Mesendoderm (in vitro differentiated cells): ENCODE measurements at regions not wholly inside any gene's neighbourhood (a gene's known extent, or its start where the extent isn't known, plus 50 kb on each side); places are given as distances from the start of the nearest gene placed in this dataset.
"Not testable (repeated sequence)": the region's sequence is repeated elsewhere in the genome, so short reads cannot be mapped to it uniquely, and the experiment has no call there.

ENCODE experiments used
- DNase-seq: peaks from one replicate; pipeline ENCODE4 v3.0.0; 2013
- H2AK5ac ChIP-seq: 2 replicates; pipeline ENCODE4 v1.6.1; 2013; ENCODE audit warnings: low read length, inconsistent platforms
- H2BK120ac ChIP-seq: 2 replicates; pipeline ENCODE4 v1.6.1; 2013; ENCODE audit warnings: low read depth, mild to moderate bottlenecking, low read length, moderate library complexity, mixed read lengths
- H2BK15ac ChIP-seq: replicated peaks from 2 replicates; pipeline ENCODE4 v1.6.1; 2013; ENCODE audit warnings: low read depth, mild to moderate bottlenecking, moderate library complexity
- H2BK5ac ChIP-seq: 2 replicates; pipeline ENCODE4 v1.6.1; 2013; ENCODE audit warnings: low read length, inconsistent platforms
- H3K18ac ChIP-seq: 2 replicates; pipeline ENCODE4 v1.6.1; 2013; ENCODE audit warnings: mild to moderate bottlenecking, low read length, mixed read lengths
- H3K23ac ChIP-seq: one replicate; pipeline ENCODE4 v1.6.1; 2013; ENCODE audit warnings: low read length
- H3K27ac ChIP-seq: 2 replicates; pipeline ENCODE4 v1.5.1; 2013; ENCODE audit warnings: low read depth, mild to moderate bottlenecking, inconsistent platforms, low read length, moderate library complexity
- H3K27me3 ChIP-seq: 2 replicates; pipeline ENCODE4 v1.6.1; 2013; ENCODE audit warnings: low read length, control low read depth, mild to moderate bottlenecking, inconsistent platforms; ENCODE audit not compliant: insufficient read depth, poor library complexity
- H3K36me3 ChIP-seq: 2 replicates; pipeline ENCODE4 v1.6.1; 2013; ENCODE audit warnings: low read length, inconsistent platforms; ENCODE audit not compliant: control insufficient read depth, insufficient read depth
- H3K4ac ChIP-seq: one replicate; pipeline ENCODE4 v1.6.1; 2013; ENCODE audit warnings: low read depth, mild to moderate bottlenecking, low read length, moderate library complexity
- H3K4me1 ChIP-seq: 2 replicates; pipeline ENCODE4 v1.6.1; 2013; ENCODE audit warnings: low read depth, low read length, inconsistent platforms; ENCODE audit not compliant: control insufficient read depth
- H3K4me2 ChIP-seq: 2 replicates; pipeline ENCODE4 v1.6.1; 2013; ENCODE audit warnings: low read length
- H3K4me3 ChIP-seq: 2 replicates; pipeline ENCODE4 v1.5.1; 2013; ENCODE audit warnings: mild to moderate bottlenecking, low read length
- H3K56ac ChIP-seq: one replicate; pipeline ENCODE4 v1.6.1; 2013; ENCODE audit warnings: low read length
- H3K79me1 ChIP-seq: 2 replicates; pipeline ENCODE4 v1.6.1; 2013; ENCODE audit warnings: low read length, inconsistent platforms
- H3K79me2 ChIP-seq: 2 replicates; pipeline ENCODE4 v1.6.1; 2013; ENCODE audit warnings: mild to moderate bottlenecking, low read length; ENCODE audit not compliant: control insufficient read depth, insufficient read depth
- H3K9ac ChIP-seq: 2 replicates; pipeline ENCODE4 v1.6.1; 2013; ENCODE audit warnings: low read length, inconsistent platforms
- H4K5ac ChIP-seq: one replicate; pipeline ENCODE4 v1.6.1; 2013; ENCODE audit warnings: low read length
- H4K8ac ChIP-seq: one replicate; pipeline ENCODE4 v1.6.1; 2013; ENCODE audit warnings: low read depth, mild to moderate bottlenecking, control low read depth, low read length, moderate library complexity
- WGBS: extraction: QIAGEN DNeasy Blood & Tissue Kit; methylation state at CpG from one replicate; pipeline ENCODE4 v1.1.7; 2013; ENCODE audit warnings: low lambda C conversion rate, missing lambda C conversion rate; ENCODE audit not compliant: insufficient coverage; ENCODE audit errors: extremely low coverage; 5-methylcytosine and 5-hydroxymethylcytosine counted together

GRCh38 chr2:7639476-7639875 lies 722.3 kb downstream of the RNF144A start:
- H3K4ac ChIP-seq, result no peak overlapping the region
- H3K79me2 ChIP-seq, result no peaks in the 10 kb centered on the region
- no peak overlapping the region for H3K23ac ChIP-seq
- H4K5ac ChIP-seq, result no peak overlapping the region
- no peak overlapping the region for H3K18ac ChIP-seq
- no CpG with 5 or more reads among the region's 1 CpG for WGBS
- H2BK15ac ChIP-seq, result no peak overlapping the region
- H3K4me1 ChIP-seq, result no peaks in the 10 kb centered on the region
- H2BK5ac ChIP-seq, result no peak overlapping the region
- H3K79me1 ChIP-seq, result no peaks in the 10 kb centered on the region
- no peak overlapping the region for H2AK5ac ChIP-seq
- no peak overlapping the region for H2BK120ac ChIP-seq
- no peak overlapping the region for H3K27ac ChIP-seq
- H3K36me3 ChIP-seq, result no peaks in the 10 kb centered on the region
- H3K56ac ChIP-seq, result no peak overlapping the region
- DNase-seq, result no peak
- no peak overlapping the region for H4K8ac ChIP-seq
- no peak overlapping the region for H3K4me3 ChIP-seq
- H3K4me2 ChIP-seq, result no peak overlapping the region
- no peak overlapping the region for H3K9ac ChIP-seq
- no peaks in the 10 kb centered on the region for H3K27me3 ChIP-seq

- H3K4me2 ChIP-seq, H2BK120ac ChIP-seq, H3K27me3 ChIP-seq, H3K27ac ChIP-seq, H3K4ac ChIP-seq, H3K36me3 ChIP-seq, H3K4me1 ChIP-seq, H3K4me3 ChIP-seq, H4K5ac ChIP-seq, H3K79me1 ChIP-seq, H3K56ac ChIP-seq, H2AK5ac ChIP-seq, H4K8ac ChIP-seq, H2BK15ac ChIP-seq, H3K9ac ChIP-seq, H3K18ac ChIP-seq, H3K23ac ChIP-seq, H2BK5ac ChIP-seq, H3K79me2 ChIP-seq, DNase-seq: not testable (repeated sequence)
- WGBS, result no CpG with 5 or more reads among the region's 3 CpGs
Measured at GRCh38 chr2:7641272-7641671, 724.1 kb downstream of the RNF144A start.

GRCh38 chr2:7646024-7646423 lies 728.8 kb downstream of the RNF144A start:
- H3K23ac ChIP-seq, result no peak overlapping the region
- no peak overlapping the region for H3K18ac ChIP-seq
- H2BK5ac ChIP-seq, result no peak overlapping the region
- no peak overlapping the region for H3K56ac ChIP-seq
- no peak overlapping the region for H2BK120ac ChIP-seq
- H3K79me2 ChIP-seq, result no peaks in the 10 kb centered on the region
- H3K9ac ChIP-seq, result no peak overlapping the region
- H3K4me1 ChIP-seq, result no peaks in the 10 kb centered on the region
- DNase-seq, result no peak
- H4K8ac ChIP-seq, result no peak overlapping the region
- H3K36me3 ChIP-seq, result no peaks in the 10 kb centered on the region
- no peak overlapping the region for H3K4ac ChIP-seq
- H2AK5ac ChIP-seq, result no peak overlapping the region
- H4K5ac ChIP-seq, result no peak overlapping the region
- no peak overlapping the region for H2BK15ac ChIP-seq
- no peak overlapping the region for H3K4me2 ChIP-seq
- H3K4me3 ChIP-seq, result no peak overlapping the region
- no CpG with 5 or more reads among the region's 3 CpGs for WGBS
- H3K27ac ChIP-seq, result no peak overlapping the region
- no peaks in the 10 kb centered on the region for H3K27me3 ChIP-seq
- no peaks in the 10 kb centered on the region for H3K79me1 ChIP-seq

GRCh38 chr2:7646661-7647060 lies 729.4 kb downstream of the RNF144A start:
- no peak overlapping the region for H2AK5ac ChIP-seq
- no CpG with 5 or more reads among the region's 6 CpGs for WGBS
- no peak overlapping the region for H3K4ac ChIP-seq
- no peaks in the 10 kb centered on the region for H3K36me3 ChIP-seq
- H3K27ac ChIP-seq, result no peak overlapping the region
- H2BK120ac ChIP-seq, result no peak overlapping the region
- H3K23ac ChIP-seq, result no peak overlapping the region
- no peak overlapping the region for H3K4me3 ChIP-seq
- no peaks in the 10 kb centered on the region for H3K79me1 ChIP-seq
- no peaks in the 10 kb centered on the region for H3K79me2 ChIP-seq
- no peaks in the 10 kb centered on the region for H3K4me1 ChIP-seq
- no peak overlapping the region for H3K56ac ChIP-seq
- H3K27me3 ChIP-seq, result no peaks in the 10 kb centered on the region
- no peak overlapping the region for H4K5ac ChIP-seq
- H3K4me2 ChIP-seq, result no peak overlapping the region
- no peak overlapping the region for H3K9ac ChIP-seq
- no peak overlapping the region for H3K18ac ChIP-seq
- H2BK15ac ChIP-seq, result no peak overlapping the region
- H2BK5ac ChIP-seq, result no peak overlapping the region
- no peak for DNase-seq
- H4K8ac ChIP-seq, result no peak overlapping the region

GRCh38 chr2:7648221-7648795 lies 731.1 kb downstream of the RNF144A start:
- no peak overlapping the region for H2AK5ac ChIP-seq
- no CpG with 5 or more reads among the region's 7 CpGs for WGBS
- no peak overlapping the region for H3K23ac ChIP-seq
- no peak for DNase-seq
- no peak overlapping the region for H3K9ac ChIP-seq
- H3K4me2 ChIP-seq, result no peak overlapping the region
- no peak overlapping the region for H3K4me3 ChIP-seq
- no peaks in the 10 kb centered on the region for H3K4me1 ChIP-seq
- no peak overlapping the region for H3K27ac ChIP-seq
- no peak overlapping the region for H2BK15ac ChIP-seq
- no peak overlapping the region for H2BK120ac ChIP-seq
- no peak overlapping the region for H2BK5ac ChIP-seq
- H3K18ac ChIP-seq, result no peak overlapping the region
- no peaks in the 10 kb centered on the region for H3K36me3 ChIP-seq
- H3K4ac ChIP-seq, result no peak overlapping the region
- H4K8ac ChIP-seq, result no peak overlapping the region
- no peaks in the 10 kb centered on the region for H3K79me2 ChIP-seq
- H4K5ac ChIP-seq, result no peak overlapping the region
- H3K79me1 ChIP-seq, result no peaks in the 10 kb centered on the region
- no peaks in the 10 kb centered on the region for H3K27me3 ChIP-seq
- H3K56ac ChIP-seq, result no peak overlapping the region
